ENCODE measurements at regions not wholly inside any gene's neighbourhood (a gene's known extent, or its start where the extent isn't known, plus 50 kb on each side); places are given as distances from the start of the nearest gene placed in this dataset.

DNA sequence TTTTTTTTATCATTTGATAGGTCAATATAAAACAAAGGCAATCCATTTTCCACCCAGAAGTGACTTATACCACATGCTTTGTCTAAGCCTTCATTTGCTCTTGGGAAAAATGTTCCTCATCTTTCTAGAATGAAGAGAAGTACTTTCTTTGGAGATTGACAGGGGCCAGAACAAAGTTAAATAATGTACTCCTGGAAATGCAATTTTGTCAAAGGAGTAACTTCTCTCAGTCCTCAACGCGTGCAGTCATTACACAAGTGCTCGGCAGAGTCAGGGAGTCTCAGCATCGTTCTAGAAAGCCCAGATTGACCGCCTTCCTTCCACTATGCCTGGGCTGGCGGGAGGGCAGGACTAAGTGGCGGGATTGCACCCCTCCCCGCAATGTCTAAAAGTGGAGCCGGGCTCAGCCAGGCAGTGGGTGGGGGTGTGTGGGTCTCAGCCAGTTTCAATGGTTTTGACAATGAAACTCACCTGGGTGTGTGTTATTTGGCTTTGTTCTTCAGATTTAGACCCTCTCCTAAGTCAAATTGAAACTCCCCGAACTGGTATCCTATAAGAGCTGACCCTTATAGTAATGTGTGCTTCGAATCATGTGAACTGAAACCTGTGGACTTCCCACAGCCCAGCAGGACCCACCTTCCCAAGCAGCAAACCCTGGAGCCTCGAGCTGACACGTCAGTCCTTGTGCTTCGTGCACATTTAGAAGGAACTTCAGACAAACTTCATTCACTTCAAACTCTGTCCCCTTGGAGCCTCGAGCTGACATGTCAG is 63.2 kb upstream of the DUSP22 start (continued):
- TF ChIP-seq, protein P1, sequence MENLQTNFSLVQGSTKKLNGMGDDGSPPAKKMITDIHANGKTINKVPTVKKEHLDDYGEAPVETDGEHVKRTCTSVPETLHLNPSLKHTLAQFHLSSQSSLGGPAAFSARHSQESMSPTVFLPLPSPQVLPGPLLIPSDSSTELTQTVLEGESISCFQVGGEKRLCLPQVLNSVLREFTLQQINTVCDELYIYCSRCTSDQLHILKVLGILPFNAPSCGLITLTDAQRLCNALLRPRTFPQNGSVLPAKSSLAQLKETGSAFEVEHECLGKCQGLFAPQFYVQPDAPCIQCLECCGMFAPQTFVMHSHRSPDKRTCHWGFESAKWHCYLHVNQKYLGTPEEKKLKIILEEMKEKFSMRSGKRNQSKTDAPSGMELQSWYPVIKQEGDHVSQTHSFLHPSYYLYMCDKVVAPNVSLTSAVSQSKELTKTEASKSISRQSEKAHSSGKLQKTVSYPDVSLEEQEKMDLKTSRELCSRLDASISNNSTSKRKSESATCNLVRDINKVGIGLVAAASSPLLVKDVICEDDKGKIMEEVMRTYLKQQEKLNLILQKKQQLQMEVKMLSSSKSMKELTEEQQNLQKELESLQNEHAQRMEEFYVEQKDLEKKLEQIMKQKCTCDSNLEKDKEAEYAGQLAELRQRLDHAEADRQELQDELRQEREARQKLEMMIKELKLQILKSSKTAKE (IDR thresholded peaks at IDR 0.05; ENCODE audit: low read depth, poor library complexity, severe bottlenecking) = peak; percentile 83
- TF ChIP-seq BACH1 (IDR thresholded peaks at IDR 0.05; ENCODE audit: borderline replicate concordance) (0 out of 2 replicates have a peak, but pooled peaks have one; percentile 43), ETV6 (conservative IDR thresholded peaks at IDR 0.05 in 1 of 2, IDR thresholded peaks at IDR 0.05 in 1 of 2; ENCODE audit: borderline replicate concordance in 1 of 2, low read depth in 1 of 2) (peak in 1 of 2 experiments; percentile 87; a peak in 2 of 4 replicates), HDAC6 (IDR thresholded peaks at IDR 0.05; ENCODE audit: unreplicated experiment) (no peak), HCFC1 (IDR thresholded peaks at IDR 0.05; ENCODE audit: low read length) (no peak), IRF4 (IDR thresholded peaks at IDR 0.05; ENCODE audit: low read depth, low read length) (peak; percentile 93; the same call in 1 of the 2 replicates), EP300 (IDR thresholded peaks at IDR 0.05; ENCODE audit: borderline replicate concordance in 1 of 2, control insufficient read depth in 1 of 2, low read depth in 2 of 2, low read length in 2 of 2) (peak; percentile 47 to 75; a peak in 3 of 4 replicates), BHLHE40 (IDR thresholded peaks at IDR 0.05; ENCODE audit: borderline replicate concordance in 1 of 2, low read depth in 2 of 2, low read length in 1 of 2) (peak in 1 of 2 experiments; percentile 64; a peak in 2 of 4 replicates), RAD21 (IDR thresholded peaks at IDR 0.05; ENCODE audit: insufficient read depth, low read depth, low read length) (peak; percentile 15; the same call in 1 of the 2 replicates), TCF3 (IDR thresholded peaks at IDR 0.05; ENCODE audit: borderline replicate concordance, insufficient read depth, low read depth, low read length) (peak; percentile 81), MEF2B (IDR thresholded peaks at IDR 0.05; ENCODE audit: partially characterized antibody, poor library complexity, severe bottlenecking) (peak; percentile 93), SMAD1 (IDR thresholded peaks at IDR 0.05; ENCODE audit: low read depth, partially characterized antibody) (peak; percentile 61), SIX5 (IDR thresholded peaks at IDR 0.05; ENCODE audit: low read depth, low read length, severe bottlenecking) (no peak), ZSCAN29 (IDR thresholded peaks at IDR 0.05) (0 out of 2 replicates have a peak, but pooled peaks have one; percentile 37)
- TF ChIP-seq, protein P2, sequence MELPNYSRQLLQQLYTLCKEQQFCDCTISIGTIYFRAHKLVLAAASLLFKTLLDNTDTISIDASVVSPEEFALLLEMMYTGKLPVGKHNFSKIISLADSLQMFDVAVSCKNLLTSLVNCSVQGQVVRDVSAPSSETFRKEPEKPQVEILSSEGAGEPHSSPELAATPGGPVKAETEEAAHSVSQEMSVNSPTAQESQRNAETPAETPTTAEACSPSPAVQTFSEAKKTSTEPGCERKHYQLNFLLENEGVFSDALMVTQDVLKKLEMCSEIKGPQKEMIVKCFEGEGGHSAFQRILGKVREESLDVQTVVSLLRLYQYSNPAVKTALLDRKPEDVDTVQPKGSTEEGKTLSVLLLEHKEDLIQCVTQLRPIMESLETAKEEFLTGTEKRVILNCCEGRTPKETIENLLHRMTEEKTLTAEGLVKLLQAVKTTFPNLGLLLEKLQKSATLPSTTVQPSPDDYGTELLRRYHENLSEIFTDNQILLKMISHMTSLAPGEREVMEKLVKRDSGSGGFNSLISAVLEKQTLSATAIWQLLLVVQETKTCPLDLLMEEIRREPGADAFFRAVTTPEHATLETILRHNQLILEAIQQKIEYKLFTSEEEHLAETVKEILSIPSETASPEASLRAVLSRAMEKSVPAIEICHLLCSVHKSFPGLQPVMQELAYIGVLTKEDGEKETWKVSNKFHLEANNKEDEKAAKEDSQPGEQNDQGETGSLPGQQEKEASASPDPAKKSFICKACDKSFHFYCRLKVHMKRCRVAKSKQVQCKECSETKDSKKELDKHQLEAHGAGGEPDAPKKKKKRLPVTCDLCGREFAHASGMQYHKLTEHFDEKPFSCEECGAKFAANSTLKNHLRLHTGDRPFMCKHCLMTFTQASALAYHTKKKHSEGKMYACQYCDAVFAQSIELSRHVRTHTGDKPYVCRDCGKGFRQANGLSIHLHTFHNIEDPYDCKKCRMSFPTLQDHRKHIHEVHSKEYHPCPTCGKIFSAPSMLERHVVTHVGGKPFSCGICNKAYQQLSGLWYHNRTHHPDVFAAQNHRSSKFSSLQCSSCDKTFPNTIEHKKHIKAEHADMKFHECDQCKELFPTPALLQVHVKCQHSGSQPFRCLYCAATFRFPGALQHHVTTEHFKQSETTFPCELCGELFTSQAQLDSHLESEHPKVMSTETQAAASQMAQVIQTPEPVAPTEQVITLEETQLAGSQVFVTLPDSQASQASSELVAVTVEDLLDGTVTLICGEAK (IDR thresholded peaks at IDR 0.05; ENCODE audit: borderline replicate concordance) = no peak
- TF ChIP-seq, protein P3, sequence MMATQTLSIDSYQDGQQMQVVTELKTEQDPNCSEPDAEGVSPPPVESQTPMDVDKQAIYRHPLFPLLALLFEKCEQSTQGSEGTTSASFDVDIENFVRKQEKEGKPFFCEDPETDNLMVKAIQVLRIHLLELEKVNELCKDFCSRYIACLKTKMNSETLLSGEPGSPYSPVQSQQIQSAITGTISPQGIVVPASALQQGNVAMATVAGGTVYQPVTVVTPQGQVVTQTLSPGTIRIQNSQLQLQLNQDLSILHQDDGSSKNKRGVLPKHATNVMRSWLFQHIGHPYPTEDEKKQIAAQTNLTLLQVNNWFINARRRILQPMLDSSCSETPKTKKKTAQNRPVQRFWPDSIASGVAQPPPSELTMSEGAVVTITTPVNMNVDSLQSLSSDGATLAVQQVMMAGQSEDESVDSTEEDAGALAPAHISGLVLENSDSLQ (IDR thresholded peaks at IDR 0.05) = peak; percentile 92
